MCF 10A (cell line): ENCODE measurements at regions not wholly inside any gene's neighbourhood (a gene's known extent, or its start where the extent isn't known, plus 50 kb on each side); places are given as distances from the start of the nearest gene placed in this dataset.

Experiments
- BruUV-seq: library from RNA; stranded (reverse); fragments of 400-500 nt; replicated peaks from 2 replicates; lab custom pipeline; 2021; lab: Mats Ljungman, UMichigan
- CTCF ChIA-PET: fragments of 300-600 bp; sonication (Branson Sonifier 250); formaldehyde crosslinking; extraction: SDS; loops from one replicate; lab custom pipeline; 2021; ENCODE audit warnings: antibody characterized with exemption, inconsistent platforms; lab: Yijun Ruan, JAX
- POLR2A ChIA-PET: fragments of 300-600, 350-650 bp; sonication (Branson Sonifier 250); formaldehyde crosslinking; extraction: SDS; loops from one replicate; lab custom pipeline; 2020; ENCODE audit warnings: antibody characterized with exemption, inconsistent platforms; lab: Yijun Ruan, JAX
- DNase-seq: peaks from one replicate; pipeline ENCODE4 v3.0.0-alpha.2; 2018; ENCODE audit not compliant: unreplicated experiment
- H3K27ac Mint-ChIP-seq: one replicate; pipeline ENCODE4 v1.8.0; 2022; ENCODE audit warnings: mild to moderate bottlenecking, low read depth, mixed read lengths; ENCODE audit not compliant: unreplicated experiment
- H3K27me3 Mint-ChIP-seq: one replicate; pipeline ENCODE4 v1.8.0; 2022; ENCODE audit warnings: mixed read lengths; ENCODE audit not compliant: insufficient read depth, unreplicated experiment
- H3K36me3 Mint-ChIP-seq: one replicate; pipeline ENCODE4 v1.8.0; 2022; ENCODE audit warnings: mild to moderate bottlenecking, moderate library complexity, mixed read lengths; ENCODE audit not compliant: insufficient read depth, unreplicated experiment
- H3K4me1 Mint-ChIP-seq: one replicate; pipeline ENCODE4 v1.8.0; 2022; ENCODE audit warnings: mixed read lengths; ENCODE audit not compliant: insufficient read depth, unreplicated experiment
- H3K4me3 Mint-ChIP-seq: one replicate; pipeline ENCODE4 v1.8.0; 2022; ENCODE audit warnings: mild to moderate bottlenecking, moderate library complexity, mixed read lengths; ENCODE audit not compliant: unreplicated experiment
- H3K9me3 Mint-ChIP-seq: one replicate; pipeline ENCODE4 v1.8.0; 2022; ENCODE audit warnings: mixed read lengths; ENCODE audit not compliant: unreplicated experiment
- intact Hi-C: fragments of 100-400 bp; cut with micrococcal nuclease; formaldehyde crosslinking; loops from 2 replicates; pipeline ENCODE4 v1.14.1; 2022
- TF ChIP-seq, protein P1 (sequence below): fragments of 200-600 bp; IDR thresholded peaks from one replicate; pipeline ENCODE4 v1.8.0; 2022; ENCODE audit warnings: antibody characterized with exemption, mild to moderate bottlenecking; ENCODE audit not compliant: unreplicated experiment

- CTCF ChIA-PET = no interaction called here
- H3K36me3 Mint-ChIP-seq = no peaks in the 10 kb centered on the region
- intact Hi-C loops = no loop called here
- BruUV-seq = no TSS peak
- no peak overlapping the region for H3K27ac Mint-ChIP-seq
- peaks cover 55% of the 10 kb centered on the region for H3K27me3 Mint-ChIP-seq
- H3K4me1 Mint-ChIP-seq = no peaks in the 10 kb centered on the region
- H3K4me3 Mint-ChIP-seq = no peak overlapping the region
- TF ChIP-seq, protein P1, sequence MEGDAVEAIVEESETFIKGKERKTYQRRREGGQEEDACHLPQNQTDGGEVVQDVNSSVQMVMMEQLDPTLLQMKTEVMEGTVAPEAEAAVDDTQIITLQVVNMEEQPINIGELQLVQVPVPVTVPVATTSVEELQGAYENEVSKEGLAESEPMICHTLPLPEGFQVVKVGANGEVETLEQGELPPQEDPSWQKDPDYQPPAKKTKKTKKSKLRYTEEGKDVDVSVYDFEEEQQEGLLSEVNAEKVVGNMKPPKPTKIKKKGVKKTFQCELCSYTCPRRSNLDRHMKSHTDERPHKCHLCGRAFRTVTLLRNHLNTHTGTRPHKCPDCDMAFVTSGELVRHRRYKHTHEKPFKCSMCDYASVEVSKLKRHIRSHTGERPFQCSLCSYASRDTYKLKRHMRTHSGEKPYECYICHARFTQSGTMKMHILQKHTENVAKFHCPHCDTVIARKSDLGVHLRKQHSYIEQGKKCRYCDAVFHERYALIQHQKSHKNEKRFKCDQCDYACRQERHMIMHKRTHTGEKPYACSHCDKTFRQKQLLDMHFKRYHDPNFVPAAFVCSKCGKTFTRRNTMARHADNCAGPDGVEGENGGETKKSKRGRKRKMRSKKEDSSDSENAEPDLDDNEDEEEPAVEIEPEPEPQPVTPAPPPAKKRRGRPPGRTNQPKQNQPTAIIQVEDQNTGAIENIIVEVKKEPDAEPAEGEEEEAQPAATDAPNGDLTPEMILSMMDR = no peak
- no peak for DNase-seq
- H3K9me3 Mint-ChIP-seq = no peaks in the 10 kb centered on the region
- POLR2A ChIA-PET = no interaction called here
Measured at GRCh38 chr4:1509366-1509765, 103.1 kb upstream of the NKX1-1 start.

- Mint-ChIP-seq H3K27me3 (peaks cover 55% of the 10 kb centered on the region), H3K4me1 (no peaks in the 10 kb centered on the region), H3K27ac (no peak overlapping the region), H3K9me3 (no peaks in the 10 kb centered on the region), H3K4me3 (no peak overlapping the region), H3K36me3 (no peaks in the 10 kb centered on the region)
- TF ChIP-seq, protein P1 = no peak
- no TSS peak for BruUV-seq
- DNase-seq = no peak
- ChIA-PET POLR2A (no interaction called here), CTCF (interaction anchor here (0.6 kb wide), 1 partner anchor 498 kb away, joined by 3 read pairs; no protein-coding TSS in a partner anchor)
- intact Hi-C loops = no loop called here
Measured at GRCh38 chr4:1508161-1509160, 102.2 kb upstream of the NKX1-1 start.

- H3K9me3 Mint-ChIP-seq = no peaks in the 10 kb centered on the region
- POLR2A ChIA-PET = no interaction called here
- no TSS peak for BruUV-seq
- H3K27ac Mint-ChIP-seq = no peak overlapping the region
- H3K36me3 Mint-ChIP-seq = no peaks in the 10 kb centered on the region
- H3K4me1 Mint-ChIP-seq = no peaks in the 10 kb centered on the region
- no peak for DNase-seq
- no peak overlapping the region for H3K4me3 Mint-ChIP-seq
- intact Hi-C loops = no loop called here
- TF ChIP-seq, protein P1 = no peak
- CTCF ChIA-PET = interaction anchor here (0.6 kb wide), 2 partner anchors 21 to 403 kb away, joined by 3 to 5 read pairs; no protein-coding TSS in a partner anchor
- peaks cover 55% of the 10 kb centered on the region for H3K27me3 Mint-ChIP-seq
Measured at GRCh38 chr4:1506956-1507721, 100.9 kb upstream of the NKX1-1 start.
